ENCODE measurements at regions not wholly inside any gene's neighbourhood (a gene's known extent, or its start where the extent isn't known, plus 50 kb on each side); places are given as distances from the start of the nearest gene placed in this dataset.

GRCh38 chr3:124374583-124374982, 355.7 kb upstream of the UMPS start:
- TF ChIP-seq CTCF (IDR thresholded peaks at IDR 0.05) (no peak), POLR2A (IDR thresholded peaks at IDR 0.05) (no peak)

All from stomach (tissue), 4 donors.